ENCODE measurements at regions not wholly inside any gene's neighbourhood (a gene's known extent, or its start where the extent isn't known, plus 50 kb on each side); places are given as distances from the start of the nearest gene placed in this dataset.

- peak overlapping the region; percentile 93 for H2AK5ac ChIP-seq (ENCODE audit: low read depth, low read length)
- H2BK120ac ChIP-seq (replicated peaks; ENCODE audit: low read depth, low read length) = peak overlapping the region; percentile 23
- peak overlapping the region; percentile 49; the same call in 1 of the 2 replicates for H2BK20ac ChIP-seq (ENCODE audit: low read length)
- peak overlapping the region; percentile 25 for H3K18ac ChIP-seq (ENCODE audit: extremely low read depth, low read length)
- H3K27me3 ChIP-seq (replicated peaks in 1 of 4; ENCODE audit: control insufficient read depth in 3 of 4, extremely low read depth in 1 of 4, insufficient read depth in 3 of 4, low read length in 3 of 4) = no peaks in the 10 kb centered on the region
- no peaks in the 10 kb centered on the region for H3K79me2 ChIP-seq (ENCODE audit: control insufficient read depth in 1 of 2, insufficient read depth in 2 of 2, low read length in 2 of 2)
- WGBS, 2 experiments (ENCODE audit: extremely low coverage in 1 of 2, insufficient coverage in 1 of 2, insufficient read length in 1 of 2, insufficient replicate concordance in 2 of 2, low coverage in 1 of 2, low lambda C conversion rate in 2 of 2, missing lambda C conversion rate in 1 of 2) = 54% methylated on average over 14 of the region's 14 CpGs; no CpG with 5 or more reads in 1 of the 2 experiments
- no peak overlapping the region for H4K91ac ChIP-seq (replicated peaks; ENCODE audit: insufficient read length, low read length)
- CTCF ChIA-PET (ENCODE audit: partially characterized antibody) = interaction anchor here (0.7 to 1.7 kb wide), 6 partner anchors 39 to 236 kb away, joined by 3 to 4 read pairs (median 3); no protein-coding TSS in a partner anchor
- no peak overlapping the region for H3K14ac ChIP-seq (ENCODE audit: insufficient read length)
- FAIRE-seq = no peak
- H2BK5ac ChIP-seq (ENCODE audit: low read depth, low read length) = peak overlapping the region; percentile 55; the same call in 1 of the 2 replicates
- no peak overlapping the region for H4K5ac ChIP-seq (ENCODE audit: insufficient read length, low read depth, low read length)
- peaks cover 3 to 17% (median 12%) of the 10 kb centered on the region in 4 experiments; a peak in 6 of 7 replicates for H3K4me1 ChIP-seq (replicated peaks in 1 of 4; ENCODE audit: control insufficient read depth in 3 of 4, insufficient read depth in 4 of 4, low read length in 3 of 4)
- H2BK12ac ChIP-seq (ENCODE audit: low read depth, low read length) = peak overlapping the region; percentile 92; the same call in 1 of the 2 replicates
- H3K36me3 ChIP-seq (ENCODE audit: control insufficient read depth in 2 of 4, insufficient read depth in 4 of 4, low read length in 3 of 4) = no peaks in the 10 kb centered on the region
- H2AFZ ChIP-seq (ENCODE audit: low read length) = no peak overlapping the region; the same call in none of the 2 replicates
- no peak overlapping the region; a peak in 2 of 7 replicates for H3K9ac ChIP-seq (replicated peaks in 1 of 4; ENCODE audit: extremely low read depth in 1 of 4, low read depth in 3 of 4, low read length in 3 of 4)
- peaks cover 23 to 25% of the 10 kb centered on the region in 2 experiments for H3K9me3 ChIP-seq (ENCODE audit: insufficient read depth in 2 of 2, low read depth in 1 of 2, low read length in 1 of 2)
- H3K23ac ChIP-seq (ENCODE audit: insufficient read length) = no peak overlapping the region
- no peaks in the 10 kb centered on the region for H4K20me1 ChIP-seq (replicated peaks in 1 of 2; ENCODE audit: control insufficient read depth in 1 of 2, insufficient read depth in 2 of 2, low read length in 2 of 2)
- H3K4ac ChIP-seq (replicated peaks; ENCODE audit: insufficient read length, low read depth, low read length) = no peak overlapping the region
- TF ChIP-seq, protein P1, sequence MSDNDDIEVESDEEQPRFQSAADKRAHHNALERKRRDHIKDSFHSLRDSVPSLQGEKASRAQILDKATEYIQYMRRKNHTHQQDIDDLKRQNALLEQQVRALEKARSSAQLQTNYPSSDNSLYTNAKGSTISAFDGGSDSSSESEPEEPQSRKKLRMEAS (IDR thresholded peaks at IDR 0.05) = 0 out of 2 replicates have a peak, but pooled peaks have one; percentile 11
- peak; percentile 7 for TF ChIP-seq EZH2 (IDR thresholded peaks at IDR 0.05; ENCODE audit: low read depth, low read length, severe bottlenecking)
- TF ChIP-seq KDM1A (IDR thresholded peaks at IDR 0.05; ENCODE audit: borderline replicate concordance, low read length) = peak; percentile 57; the same call in 1 of the 2 replicates
- no peak for TF ChIP-seq HDAC2 (IDR thresholded peaks at IDR 0.05; ENCODE audit: borderline replicate concordance in 1 of 2, low read depth in 2 of 2, low read length in 2 of 2)
- peak; percentile 32 for TF ChIP-seq NANOG (IDR thresholded peaks at IDR 0.05; ENCODE audit: insufficient read depth, low read depth, low read length, poor library complexity, severe bottlenecking)
- POLR2A ChIA-PET (ENCODE audit: partially characterized antibody) = interaction anchor here (0.8 to 1.1 kb wide), 2 partner anchors 14 to 16 kb away, joined by 3 to 5 read pairs; no protein-coding TSS in a partner anchor
- peak overlapping the region in 1 of 4 experiments; percentile 2; a peak in 1 of 8 replicates for H3K4me3 ChIP-seq (ENCODE audit: extremely low read depth in 1 of 4, insufficient read depth in 2 of 4, low read depth in 3 of 4, low read length in 4 of 4)
- no peak overlapping the region for H4K8ac ChIP-seq (ENCODE audit: extremely low read depth, insufficient read depth, low read length)
- H2BK15ac ChIP-seq (ENCODE audit: low read length) = 0 out of 2 replicates have a peak overlapping the region, but pooled peaks have one; percentile 72
- H3K79me1 ChIP-seq (ENCODE audit: low read depth, low read length) = no peaks in the 10 kb centered on the region; the same call in 1 of the 2 replicates
- DNase-seq (ENCODE audit: low read depth in 1 of 2, low spot score in 2 of 2) = no peak
- no peak overlapping the region for H3K56ac ChIP-seq (replicated peaks; ENCODE audit: insufficient read length, low read depth, low read length)
- H3K23me2 ChIP-seq (ENCODE audit: low read depth, low read length) = no peaks in the 10 kb centered on the region; the same call in 1 of the 2 replicates
- no peak overlapping the region; the same call in 1 of the 2 replicates for H3K27ac ChIP-seq (ENCODE audit: low read depth, low read length)
- peak overlapping the region in 1 of 2 experiments; percentile 20; a peak in 2 of 4 replicates for H3K4me2 ChIP-seq (ENCODE audit: insufficient read depth in 1 of 2, low read depth in 2 of 2, low read length in 2 of 2)
Measured at GRCh38 chr3:197363553-197364409, 65.4 kb upstream of the DLG1 start.

Data from H1 (cell line).